GM21367 (cell line): ENCODE measurements at regions not wholly inside any gene's neighbourhood (a gene's known extent, or its start where the extent isn't known, plus 50 kb on each side); places are given as distances from the start of the nearest gene placed in this dataset.
"Not testable (repeated sequence)": the region's sequence is repeated elsewhere in the genome, so short reads cannot be mapped to it uniquely, and the experiment has no call there.

Experiments used
- ATAC-seq: cut with Tn5 transposase; IDR thresholded peaks from one replicate; pipeline ENCODE4 v1.9.1; 2021; ENCODE audit not compliant: unreplicated experiment

GRCh38 chr13:89153941-89154340 lies 1482.8 kb downstream of the SLITRK5 start:
- ATAC-seq, result no peak

GRCh38 chr13:89163096-89163495 lies 1491.9 kb downstream of the SLITRK5 start:
- ATAC-seq, result no peak

- ATAC-seq, result no peak
Measured at GRCh38 chr13:89165685-89166084, 1494.5 kb downstream of the SLITRK5 start.

DNA sequence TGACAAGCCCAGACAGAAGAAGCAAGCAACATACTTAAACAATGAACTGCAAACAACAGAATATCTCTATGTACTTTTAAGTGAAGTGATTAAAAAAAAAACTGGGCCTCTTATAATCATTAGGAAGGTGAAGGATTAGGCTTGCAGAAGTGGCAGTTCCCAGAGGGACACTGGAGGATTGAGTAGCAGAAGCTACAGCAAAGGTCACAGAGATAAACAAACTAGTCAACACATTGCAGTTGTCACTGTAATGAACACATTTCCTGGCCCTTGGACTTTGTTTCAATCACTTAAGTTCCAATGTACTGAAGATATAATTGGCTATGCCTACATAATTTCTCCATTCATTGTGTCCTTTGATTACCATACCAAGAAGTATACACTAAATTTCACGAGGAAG lies 1498.8 kb downstream of the SLITRK5 start:
- no peak for ATAC-seq

DNA sequence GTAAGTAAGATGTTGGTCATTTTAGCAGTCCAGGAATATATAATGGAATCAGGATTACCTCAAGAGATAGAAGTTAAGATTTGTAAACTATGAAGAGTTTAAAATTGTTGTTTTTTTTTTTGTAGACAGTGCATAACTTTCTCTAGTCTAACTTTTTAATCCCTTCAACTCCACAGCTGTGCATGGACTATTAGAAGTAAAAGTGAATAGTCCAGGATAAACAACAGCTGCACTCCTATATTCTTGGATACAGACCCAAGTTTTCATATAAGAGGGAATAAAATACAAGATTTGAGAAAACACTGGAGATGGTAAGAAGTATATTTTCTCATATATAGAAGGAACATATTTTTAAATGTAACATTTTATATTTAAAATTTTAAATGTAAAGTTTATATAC lies 1509.9 kb downstream of the SLITRK5 start:
- no peak for ATAC-seq

GRCh38 chr13:89199138-89199537 lies 1528.0 kb downstream of the SLITRK5 start:
- no peak for ATAC-seq

DNA sequence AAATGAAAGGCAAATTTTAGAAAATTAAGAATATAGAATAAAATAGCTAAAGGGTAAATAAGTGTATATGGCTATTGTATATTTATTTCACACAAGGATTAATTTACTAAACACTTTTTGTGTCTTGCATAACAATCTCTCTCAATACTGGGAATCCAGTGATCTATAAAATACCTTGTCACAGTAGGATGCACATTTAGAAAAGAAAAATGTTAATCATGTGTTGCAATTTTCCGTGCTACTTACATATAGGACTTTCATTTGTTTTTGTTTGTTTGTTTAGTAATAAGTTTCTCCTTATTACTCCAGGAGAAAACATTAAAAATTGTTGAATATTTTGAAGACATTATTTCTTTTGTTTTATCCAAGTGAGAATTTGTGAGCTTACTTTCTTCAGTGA lies 1533.3 kb downstream of the SLITRK5 start:
- ATAC-seq, result no peak

- no peak for ATAC-seq
Measured at GRCh38 chr13:89205856-89206520, 1534.8 kb downstream of the SLITRK5 start.

GRCh38 chr13:89212186-89212585 lies 1541.0 kb downstream of the SLITRK5 start:
- ATAC-seq, result no peak

DNA sequence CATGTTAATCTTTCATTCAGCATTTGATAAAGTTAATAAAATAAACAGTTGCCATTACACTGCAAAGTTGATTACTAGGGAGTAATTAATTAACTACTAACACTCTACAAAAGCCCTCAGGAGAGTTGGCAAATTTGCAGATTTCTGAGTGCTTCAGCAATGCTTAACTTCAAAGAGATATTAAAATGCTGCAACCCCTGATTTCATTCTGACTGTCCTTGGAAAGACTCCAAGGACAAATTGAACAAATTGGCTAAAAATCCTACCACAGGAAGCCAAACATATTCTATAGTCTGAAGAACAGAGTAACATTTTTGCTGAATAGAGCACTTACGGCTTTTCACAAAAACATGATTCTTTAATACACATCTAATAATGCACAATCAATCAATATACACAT lies 1543.0 kb downstream of the SLITRK5 start:
- ATAC-seq, result no peak

- ATAC-seq, result not testable (repeated sequence)
Measured at GRCh38 chr13:89215319-89215718, 1544.1 kb downstream of the SLITRK5 start.

GRCh38 chr13:89217813-89218212 lies 1546.6 kb downstream of the SLITRK5 start:
- no peak for ATAC-seq

DNA sequence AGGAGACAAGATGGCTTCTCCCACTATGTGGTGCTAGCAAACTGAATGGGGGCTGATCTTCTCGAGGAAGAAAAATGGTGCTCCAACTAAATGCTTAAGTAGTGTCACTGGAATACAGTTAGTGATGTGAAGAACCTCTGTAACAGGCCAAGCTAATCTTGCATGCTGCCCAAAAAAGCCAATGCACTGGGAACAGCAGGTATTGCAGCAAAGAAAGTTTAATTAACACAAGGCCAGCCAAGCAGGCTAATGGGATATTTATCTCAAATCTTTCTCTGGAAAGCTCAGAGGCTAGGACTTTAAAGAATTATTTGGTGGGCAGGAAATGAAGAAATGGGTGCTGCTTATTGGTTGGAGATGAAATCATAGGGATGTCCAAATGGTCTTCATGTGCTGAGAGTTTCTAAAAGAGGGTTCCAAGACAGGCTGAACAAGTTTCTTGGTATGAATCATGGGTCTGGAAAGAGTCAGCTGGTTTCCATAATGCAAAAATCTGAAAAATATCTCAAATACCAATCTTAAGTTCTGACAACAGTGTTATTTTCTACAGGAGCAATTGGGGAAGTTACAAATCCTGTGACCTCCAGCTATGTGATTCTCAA lies 1550.5 kb downstream of the SLITRK5 start:
- ATAC-seq, result no peak

GRCh38 chr13:89227356-89227755 lies 1556.2 kb downstream of the SLITRK5 start:
- ATAC-seq, result no peak

DNA sequence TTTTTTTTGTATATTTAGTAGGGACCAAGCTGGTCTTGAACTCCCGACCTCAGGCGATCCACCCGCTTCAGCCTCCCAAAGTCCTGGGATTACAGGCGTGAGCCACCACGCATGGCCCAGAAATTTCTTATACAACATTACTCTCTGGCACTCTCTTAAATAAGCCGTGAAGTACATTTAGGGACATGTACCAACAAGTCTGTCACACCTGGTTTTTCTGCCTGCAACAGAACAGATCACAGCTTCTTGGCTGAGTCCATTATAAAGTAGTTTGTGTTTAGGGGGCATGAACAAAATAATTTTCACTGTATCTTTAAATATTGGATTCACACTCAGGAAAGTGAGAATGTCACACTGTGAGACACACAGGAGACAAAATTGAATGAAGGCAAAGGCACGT lies 1567.3 kb downstream of the SLITRK5 start:
- no peak for ATAC-seq

- ATAC-seq, result no peak
Measured at GRCh38 chr13:89239361-89240127, 1568.4 kb downstream of the SLITRK5 start.

GRCh38 chr13:89255844-89256406 lies 1584.8 kb downstream of the SLITRK5 start:
- ATAC-seq, result no peak

DNA sequence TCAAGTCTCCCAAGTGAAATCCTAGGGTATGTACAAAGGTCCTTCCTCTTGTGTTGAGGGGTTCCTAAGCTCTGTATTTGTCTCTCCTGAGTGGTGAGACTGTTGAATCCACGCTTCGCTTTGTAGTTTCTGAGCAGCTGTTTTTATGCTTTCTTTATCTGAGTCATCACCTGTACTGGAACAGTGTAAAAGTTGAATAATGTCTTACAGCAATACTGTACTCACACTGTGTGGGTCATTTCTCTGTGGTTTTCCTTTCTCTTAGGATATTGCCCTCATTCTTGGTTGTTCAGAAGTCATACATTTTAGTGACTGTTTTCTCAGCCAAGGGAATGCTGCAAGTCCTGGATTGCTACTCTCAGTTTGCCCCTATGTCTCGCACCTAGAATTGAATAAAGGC lies 1596.6 kb downstream of the SLITRK5 start:
- ATAC-seq, result no peak

DNA sequence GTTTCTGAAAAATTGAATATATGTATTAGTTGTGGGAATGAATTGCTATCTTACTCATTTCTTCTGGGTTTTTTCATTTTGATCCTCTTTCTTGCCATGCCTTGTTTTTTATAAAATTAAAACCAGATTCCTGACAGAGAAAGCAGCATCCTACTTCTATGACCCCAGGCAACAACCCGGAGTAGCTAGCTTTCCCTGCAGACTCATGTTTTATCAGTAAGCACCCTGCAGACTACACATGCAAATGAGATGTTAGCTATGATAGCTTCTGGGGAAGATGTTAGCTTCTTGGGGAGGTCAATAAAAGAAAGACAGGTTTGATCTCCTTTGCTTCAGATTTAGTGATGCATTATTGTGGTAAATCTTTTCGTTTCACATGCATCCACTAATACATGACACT lies 1598.6 kb downstream of the SLITRK5 start:
- no peak for ATAC-seq

GRCh38 chr13:89270736-89271135 lies 1599.6 kb downstream of the SLITRK5 start:
- no peak for ATAC-seq

DNA sequence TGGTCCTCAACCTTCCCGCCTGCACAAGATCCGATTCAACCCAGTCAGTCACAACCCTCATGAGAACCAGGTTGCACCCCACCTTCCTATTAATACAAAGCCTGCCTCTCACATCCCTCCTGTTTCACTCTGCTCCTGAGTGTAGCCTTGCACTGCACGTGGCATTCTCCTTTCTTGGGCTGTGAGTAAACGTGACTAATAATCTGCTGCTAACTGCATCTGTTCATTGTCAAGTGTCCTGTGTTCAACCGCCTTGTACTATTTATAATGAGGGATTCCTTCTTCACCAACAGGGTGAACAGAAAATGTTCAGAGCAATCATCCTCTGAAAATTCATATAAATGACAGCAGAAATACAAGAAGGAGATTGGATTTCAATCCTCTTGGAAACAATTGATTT lies 1608.2 kb downstream of the SLITRK5 start:
- no peak for ATAC-seq

DNA sequence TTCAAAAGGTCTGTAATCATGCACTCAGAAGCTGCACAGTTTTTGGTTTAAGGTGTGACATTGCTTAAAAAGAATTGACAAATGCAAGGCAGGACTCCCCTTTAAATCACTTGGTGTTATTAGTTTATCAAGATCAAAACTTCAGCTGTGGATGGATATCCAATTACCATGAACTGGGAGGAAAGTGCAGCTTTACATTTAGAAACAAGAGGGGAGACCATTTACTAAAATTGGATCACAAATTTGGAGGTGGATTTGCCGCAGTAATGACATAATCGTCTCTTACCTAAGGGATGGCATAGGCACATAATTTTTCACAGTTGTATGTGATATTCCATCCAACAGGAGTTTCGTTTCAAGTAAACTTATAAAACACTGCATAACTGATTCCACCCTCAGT lies 1610.2 kb downstream of the SLITRK5 start:
- ATAC-seq, result no peak
